HCT116 (cell line): ENCODE measurements at regions not wholly inside any gene's neighbourhood (a gene's known extent, or its start where the extent isn't known, plus 50 kb on each side); places are given as distances from the start of the nearest gene placed in this dataset.
"Not testable (repeated sequence)": the region's sequence is repeated elsewhere in the genome, so short reads cannot be mapped to it uniquely, and the experiment has no call there.

Experiments used
- ATAC-seq: fragments of 200-7000 bp; cut with Tn5 transposase; 2 replicates; pipeline ENCODE4 v1.9.1; 2020; ENCODE audit warnings: mild to moderate bottlenecking, moderate library complexity
- BruUV-seq: library from RNA; stranded (reverse); fragments of 400-500 nt; replicated peaks from 2 replicates; lab custom pipeline; 2021; lab: Mats Ljungman, UMichigan
- CTCF ChIA-PET: fragments of 300-600 bp; sonication (Branson Sonifier 250); formaldehyde crosslinking; loops from one replicate; lab custom pipeline; 2021; ENCODE audit warnings: antibody characterized with exemption; lab: Charles Lee
- POLR2A ChIA-PET: fragments of 300-600, 350-600 bp; sonication (Branson Sonifier 250); formaldehyde crosslinking; loops from one replicate; lab custom pipeline; 2021; ENCODE audit warnings: antibody characterized with exemption; lab: Charles Lee
- RAD21 ChIA-PET, 2 experiments: fragments of 300-600 bp; sonication (Branson Sonifier 250); formaldehyde crosslinking; loops; one replicate each; lab custom pipeline; 2023; ENCODE audit warnings: low total read pairs in 2 of 2; ENCODE audit not compliant: uncharacterized antibody in 2 of 2, unreplicated experiment in 2 of 2, low non-redundant PET in 1 of 2; lab: Charles Lee
- DNase-seq: peaks from one replicate; pipeline ENCODE4 v3.0.0-alpha.2; 2010; ENCODE audit warnings: low read depth, low spot score
- H2AFZ ChIP-seq: fragments of 200-600 bp; shearing (Covaris generic), sonication (generic); 2 replicates; pipeline ENCODE4 v1.6.1; 2017; ENCODE audit warnings: low read depth, mixed run types, mixed read lengths, antibody characterized with exemption, low read length; ENCODE audit not compliant: poor library complexity, severe bottlenecking
- H3K27ac ChIP-seq: 2 replicates; pipeline ENCODE4 v1.5.1; 2012; ENCODE audit warnings: low read depth, low read length
- H3K27me3 ChIP-seq: fragments of 200-600 bp; sonication (generic); 2 replicates; pipeline ENCODE4 v1.6.1; 2016; ENCODE audit warnings: mixed run types, low read length, mixed read lengths; ENCODE audit not compliant: insufficient read depth
- H3K36me3 ChIP-seq, 2 experiments: fragments of 200-500 bp in 1 of 2; fragments of 200-600 bp in 1 of 2; sonication (Bioruptor generic) in 1 of 2; sonication (generic) in 1 of 2; 2 replicates each; pipeline versions ENCODE4 v1.5.1 to v1.6.1; 2014 to 2016; ENCODE audit warnings: low read length in 2 of 2, inconsistent platforms in 1 of 2, mixed read lengths in 1 of 2, mixed run types in 1 of 2; ENCODE audit not compliant: insufficient read depth in 2 of 2, control insufficient read depth in 1 of 2
- H3K4me1 ChIP-seq, 2 experiments: fragments of 200-600 bp in 1 of 2; sonication (generic) in 1 of 2; 2 replicates each; pipeline versions ENCODE4 v1.5.1 to v1.6.1; 2012 to 2017; ENCODE audit warnings: low read length in 2 of 2, inconsistent platforms in 1 of 2, mild to moderate bottlenecking in 1 of 2, mixed read lengths in 1 of 2, mixed run types in 1 of 2, moderate library complexity in 1 of 2; ENCODE audit not compliant: insufficient read depth in 2 of 2, control insufficient read depth in 1 of 2
- H3K4me2 ChIP-seq: fragments of 200-600 bp; sonication (generic); 2 replicates; pipeline ENCODE4 v1.6.1; 2017; ENCODE audit warnings: mixed run types, low read length, mixed read lengths
- H3K4me3 ChIP-seq, 2 experiments: fragments of 200-600 bp in 1 of 2; sonication (generic) in 1 of 2; replicated peaks in 1 of 2; 2 replicates each; pipeline ENCODE4 v1.5.1; 2011 to 2016; ENCODE audit warnings: low read length in 2 of 2, control low read depth in 1 of 2, low read depth in 1 of 2, mild to moderate bottlenecking in 1 of 2, mixed read lengths in 1 of 2, mixed run types in 1 of 2
- H3K79me2 ChIP-seq: fragments of 200-600 bp; sonication (generic); 2 replicates; pipeline ENCODE4 v1.6.1; 2017; ENCODE audit warnings: mild to moderate bottlenecking, mixed run types, low read length, moderate library complexity, mixed read lengths; ENCODE audit not compliant: insufficient read depth
- H3K9ac ChIP-seq: fragments of 200-600 bp; sonication (generic); 2 replicates; pipeline ENCODE4 v1.6.1; 2016; ENCODE audit warnings: low read length, mixed read lengths
- H3K9me2 ChIP-seq: fragments of 200-600 bp; sonication (generic), shearing (Covaris generic); 2 replicates; pipeline ENCODE4 v1.6.1; 2017; ENCODE audit warnings: mixed run types, mild to moderate bottlenecking, moderate library complexity; ENCODE audit not compliant: insufficient read depth
- H3K9me3 ChIP-seq, 2 experiments: fragments of 200-500 bp in 1 of 2; fragments of 200-600 bp in 1 of 2; sonication (Bioruptor generic) in 1 of 2; sonication (generic) in 1 of 2; 2 replicates each; pipeline ENCODE4 v1.6.1; 2014 to 2017; ENCODE audit warnings: low read length in 2 of 2, mixed read lengths in 2 of 2, inconsistent platforms in 1 of 2, low read depth in 1 of 2, mild to moderate bottlenecking in 1 of 2, mixed run types in 1 of 2, moderate library complexity in 1 of 2; ENCODE audit not compliant: control insufficient read depth in 1 of 2, insufficient read depth in 1 of 2
- H4K20me1 ChIP-seq: fragments of 200-600 bp; sonication (generic), shearing (Covaris generic); 2 replicates; pipeline ENCODE4 v1.6.1; 2017; ENCODE audit warnings: mixed run types, mild to moderate bottlenecking, moderate library complexity; ENCODE audit not compliant: insufficient read depth
- RAD21 ChIP-seq: IDR thresholded peaks from 2 replicates; pipeline ENCODE4 v1.6.1; 2012; ENCODE audit warnings: low read depth, mild to moderate bottlenecking
- intact Hi-C: fragments of 100-400 bp; cut with micrococcal nuclease; formaldehyde crosslinking; loops from 2 replicates; pipeline ENCODE4 v1.10.0; 2022
- TF ChIP-seq, protein P1 (sequence below), 3 experiments: fragments of 200-600 bp in 1 of 3; sonication (generic) in 1 of 3; IDR thresholded peaks in 2 of 3; conservative IDR thresholded peaks in 1 of 3; 2 replicates each; pipeline ENCODE4 v1.5.1; 2012 to 2017; ENCODE audit warnings: low read depth in 2 of 3, low read length in 2 of 3, antibody characterized with exemption in 1 of 3, borderline replicate concordance in 1 of 3, control low read depth in 1 of 3, mild to moderate bottlenecking in 1 of 3, mixed read lengths in 1 of 3, mixed run types in 1 of 3, moderate library complexity in 1 of 3; ENCODE audit not compliant: insufficient read depth in 1 of 3

DNA sequence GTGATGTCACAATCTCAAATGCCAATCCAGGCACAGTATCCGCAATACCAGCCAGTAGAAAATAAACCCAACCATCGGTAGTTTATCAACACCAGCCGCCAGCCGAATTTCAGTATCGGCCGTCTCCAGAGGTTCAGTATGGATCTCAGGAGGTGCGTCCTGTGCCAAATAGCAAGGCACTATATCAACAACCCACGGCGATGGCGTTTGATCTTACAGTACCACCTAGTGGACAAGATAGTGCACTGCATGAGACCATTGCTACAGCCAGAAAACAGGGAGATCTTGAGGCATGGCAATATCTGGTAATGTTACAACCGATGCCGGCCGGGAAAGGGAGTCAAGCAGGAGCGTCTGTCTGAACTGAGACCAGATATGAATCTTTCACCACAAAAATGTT, 121.8 kb upstream of the DRD5 start:
- H3K4me3 ChIP-seq, H3K9me3 ChIP-seq, H3K4me2 ChIP-seq, H3K36me3 ChIP-seq, H3K79me2 ChIP-seq, RAD21 ChIA-PET, intact Hi-C loops, H3K27me3 ChIP-seq, H3K4me1 ChIP-seq, H3K9ac ChIP-seq, CTCF ChIA-PET, H3K9me2 ChIP-seq, POLR2A ChIA-PET, ATAC-seq, BruUV-seq, H4K20me1 ChIP-seq, H2AFZ ChIP-seq, H3K27ac ChIP-seq: not testable (repeated sequence)
- TF ChIP-seq RAD21: peak; percentile 61
- TF ChIP-seq, protein P1, sequence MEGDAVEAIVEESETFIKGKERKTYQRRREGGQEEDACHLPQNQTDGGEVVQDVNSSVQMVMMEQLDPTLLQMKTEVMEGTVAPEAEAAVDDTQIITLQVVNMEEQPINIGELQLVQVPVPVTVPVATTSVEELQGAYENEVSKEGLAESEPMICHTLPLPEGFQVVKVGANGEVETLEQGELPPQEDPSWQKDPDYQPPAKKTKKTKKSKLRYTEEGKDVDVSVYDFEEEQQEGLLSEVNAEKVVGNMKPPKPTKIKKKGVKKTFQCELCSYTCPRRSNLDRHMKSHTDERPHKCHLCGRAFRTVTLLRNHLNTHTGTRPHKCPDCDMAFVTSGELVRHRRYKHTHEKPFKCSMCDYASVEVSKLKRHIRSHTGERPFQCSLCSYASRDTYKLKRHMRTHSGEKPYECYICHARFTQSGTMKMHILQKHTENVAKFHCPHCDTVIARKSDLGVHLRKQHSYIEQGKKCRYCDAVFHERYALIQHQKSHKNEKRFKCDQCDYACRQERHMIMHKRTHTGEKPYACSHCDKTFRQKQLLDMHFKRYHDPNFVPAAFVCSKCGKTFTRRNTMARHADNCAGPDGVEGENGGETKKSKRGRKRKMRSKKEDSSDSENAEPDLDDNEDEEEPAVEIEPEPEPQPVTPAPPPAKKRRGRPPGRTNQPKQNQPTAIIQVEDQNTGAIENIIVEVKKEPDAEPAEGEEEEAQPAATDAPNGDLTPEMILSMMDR (IDR thresholded peaks at IDR 0.05 in 2 of 3, conservative IDR thresholded peaks at IDR 0.05 in 1 of 3; ENCODE audit: borderline replicate concordance in 1 of 3, insufficient read depth in 1 of 3, low read depth in 2 of 3, low read length in 2 of 3): peak; percentile 37 to 42 (median 41); a peak in 4 of 6 replicates
- peak; percentile 3 for DNase-seq

DNA sequence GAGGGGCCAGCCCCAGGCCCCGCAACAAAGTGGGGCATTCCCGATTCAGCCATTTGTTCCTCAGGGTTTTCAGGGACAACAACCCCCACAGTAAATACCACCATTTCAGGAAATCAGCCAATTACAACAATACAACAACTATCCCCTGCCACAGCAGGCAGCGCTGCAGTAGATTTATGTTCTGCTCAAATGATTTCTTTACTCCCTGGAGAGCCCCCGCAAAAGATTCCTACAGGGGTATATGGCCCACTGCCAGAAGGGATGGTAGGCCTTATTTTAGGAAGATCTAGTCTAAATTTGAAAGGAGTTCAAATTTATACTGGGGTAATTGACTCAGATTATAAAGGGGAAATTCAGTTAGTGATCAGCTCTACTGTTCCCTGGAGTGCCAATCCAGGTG, 120.5 kb upstream of the DRD5 start:
- H3K9me3 ChIP-seq, H3K4me2 ChIP-seq, ATAC-seq, H3K36me3 ChIP-seq, DNase-seq, H3K27ac ChIP-seq, BruUV-seq, H3K9ac ChIP-seq, H2AFZ ChIP-seq, CTCF ChIA-PET, H4K20me1 ChIP-seq, H3K4me3 ChIP-seq, H3K4me1 ChIP-seq, H3K27me3 ChIP-seq, intact Hi-C loops, POLR2A ChIA-PET, H3K9me2 ChIP-seq, H3K79me2 ChIP-seq: not testable (repeated sequence)
- RAD21 ChIA-PET: interaction anchor here in 1 of 2 experiments (0.7 kb wide), 1 partner anchor 129 kb away, joined by 3 read pairs; no protein-coding TSS in a partner anchor

DNA sequence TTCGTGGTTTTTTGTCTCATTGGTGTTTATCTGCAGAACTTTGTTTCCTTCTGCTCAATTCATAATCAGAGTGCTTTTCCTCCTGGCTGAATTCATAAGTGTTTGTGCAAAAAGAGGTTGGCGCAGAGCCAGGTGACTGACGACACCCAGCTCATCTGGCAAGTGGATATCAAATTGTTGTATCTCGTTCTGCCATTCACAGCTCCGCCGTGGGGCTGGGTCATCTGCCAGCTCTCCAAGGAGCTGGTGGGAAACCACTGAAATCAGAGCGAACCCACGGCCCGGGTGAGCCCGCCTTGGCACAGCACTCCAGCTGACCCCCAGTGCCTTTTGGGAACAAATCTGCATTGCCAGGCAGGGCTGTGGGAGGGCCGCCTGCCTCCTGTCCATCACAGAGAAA, 110.7 kb upstream of the DRD5 start:
- ATAC-seq, RAD21 ChIA-PET, DNase-seq, H3K9me3 ChIP-seq, H3K27me3 ChIP-seq, H2AFZ ChIP-seq, H3K27ac ChIP-seq, H4K20me1 ChIP-seq, H3K4me1 ChIP-seq, H3K4me3 ChIP-seq, H3K36me3 ChIP-seq, POLR2A ChIA-PET, CTCF ChIA-PET, H3K79me2 ChIP-seq, intact Hi-C loops, H3K4me2 ChIP-seq, BruUV-seq, H3K9ac ChIP-seq, H3K9me2 ChIP-seq: not testable (repeated sequence)

DNA sequence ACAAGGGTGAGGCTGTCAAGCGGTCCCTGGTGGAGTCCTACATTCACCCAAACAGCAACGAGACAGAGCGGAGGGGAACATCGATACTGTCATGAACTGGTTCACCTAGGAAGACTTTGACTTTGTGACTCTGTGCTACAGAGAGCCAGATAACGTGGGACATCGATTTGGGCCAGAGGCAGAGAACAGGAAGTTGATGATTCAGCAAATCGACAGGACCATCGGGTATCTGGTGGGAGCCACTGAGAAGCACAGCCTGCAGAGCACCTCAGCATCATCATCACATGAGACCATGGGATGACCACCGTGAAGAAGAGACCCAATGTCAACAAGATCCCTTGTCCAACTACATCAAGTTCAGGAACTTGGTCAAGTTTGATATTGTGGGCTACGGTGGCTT, 104.1 kb upstream of the DRD5 start:
- H3K9me2 ChIP-seq, H3K4me2 ChIP-seq, H3K9ac ChIP-seq, H2AFZ ChIP-seq, DNase-seq, ATAC-seq, H3K36me3 ChIP-seq, H3K79me2 ChIP-seq, H3K4me1 ChIP-seq, BruUV-seq, H3K27me3 ChIP-seq, intact Hi-C loops, CTCF ChIA-PET, H3K9me3 ChIP-seq, RAD21 ChIA-PET, H3K27ac ChIP-seq, H4K20me1 ChIP-seq, H3K4me3 ChIP-seq, POLR2A ChIA-PET: not testable (repeated sequence)
